ENCODE measurements at regions not wholly inside any gene's neighbourhood (a gene's known extent, or its start where the extent isn't known, plus 50 kb on each side); places are given as distances from the start of the nearest gene placed in this dataset.

DNA sequence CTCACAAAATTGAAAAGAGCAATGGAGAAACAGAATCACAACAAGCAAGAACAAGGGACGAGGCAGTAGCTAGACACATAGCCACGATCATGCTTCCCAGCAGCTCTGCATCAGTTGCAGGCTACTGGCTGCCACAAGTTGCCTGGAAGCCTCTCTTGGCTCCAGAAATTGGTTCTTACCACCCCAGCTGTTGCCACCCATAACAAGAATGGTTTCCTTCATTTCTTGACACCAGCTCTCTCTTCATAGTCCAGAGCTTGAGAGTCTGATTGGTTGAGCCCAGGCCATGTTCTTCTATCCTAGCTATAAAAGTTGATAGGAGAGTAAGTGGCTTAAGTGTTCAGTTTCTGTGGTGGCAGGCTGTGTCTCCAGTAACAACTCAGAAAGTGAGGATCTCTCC, 210.7 kb upstream of the ANKRD55 start:
- TF ChIP-seq POLR2AphosphoS5 (IDR thresholded peaks at IDR 0.05; ENCODE audit: low read depth, low read length) = no peak
- TF ChIP-seq FOXP2 (optimal IDR thresholded peaks at IDR 0.05; ENCODE audit: borderline replicate concordance, extremely low read depth, extremely low read length, insufficient read depth) = no peak

All from PFSK-1 (cell line).